ENCODE measurements at regions not wholly inside any gene's neighbourhood (a gene's known extent, or its start where the extent isn't known, plus 50 kb on each side); places are given as distances from the start of the nearest gene placed in this dataset.

- H3K27ac ChIP-seq, result no peak overlapping the region
- TF ChIP-seq ZFX (IDR thresholded peaks at IDR 0.05) (no peak), CTCF (conservative IDR thresholded peaks at IDR 0.05) (no peak)
These were observed 1169.3 kb upstream of the DDX18 start for GRCh38 chr2:116645155-116645554.

- no peak overlapping the region for H3K27ac ChIP-seq
- no peak for TF ChIP-seq ZFX (IDR thresholded peaks at IDR 0.05)
- no peak for TF ChIP-seq CTCF (conservative IDR thresholded peaks at IDR 0.05)
These were observed 1145.8 kb upstream of the DDX18 start for GRCh38 chr2:116668691-116669090.

- TF ChIP-seq CTCF (conservative IDR thresholded peaks at IDR 0.05), result no peak
- TF ChIP-seq ZFX (IDR thresholded peaks at IDR 0.05), result no peak
- no peak overlapping the region for H3K27ac ChIP-seq
These were observed 1144.7 kb upstream of the DDX18 start for GRCh38 chr2:116669782-116670181.

GRCh38 chr2:116674188-116674587, 1140.3 kb upstream of the DDX18 start:
- no peak for TF ChIP-seq CTCF (conservative IDR thresholded peaks at IDR 0.05)
- TF ChIP-seq ZFX (IDR thresholded peaks at IDR 0.05), result no peak
- no peak overlapping the region for H3K27ac ChIP-seq

GRCh38 chr2:116676776-116677175, 1137.7 kb upstream of the DDX18 start:
- TF ChIP-seq ZFX (IDR thresholded peaks at IDR 0.05), result no peak
- TF ChIP-seq CTCF (conservative IDR thresholded peaks at IDR 0.05), result no peak
- no peak overlapping the region for H3K27ac ChIP-seq

- no peak overlapping the region for H3K27ac ChIP-seq
- no peak for TF ChIP-seq CTCF (conservative IDR thresholded peaks at IDR 0.05)
- TF ChIP-seq ZFX (IDR thresholded peaks at IDR 0.05), result no peak
These were observed 1134.1 kb upstream of the DDX18 start for GRCh38 chr2:116680256-116680936.

- TF ChIP-seq ZFX (IDR thresholded peaks at IDR 0.05) (no peak), CTCF (conservative IDR thresholded peaks at IDR 0.05) (no peak)
- H3K27ac ChIP-seq, result no peak overlapping the region
These were observed 1127.1 kb upstream of the DDX18 start for GRCh38 chr2:116687371-116687770.

All from C4-2B (cell line).